ENCODE measurements at regions not wholly inside any gene's neighbourhood (a gene's known extent, or its start where the extent isn't known, plus 50 kb on each side); places are given as distances from the start of the nearest gene placed in this dataset.

DNA sequence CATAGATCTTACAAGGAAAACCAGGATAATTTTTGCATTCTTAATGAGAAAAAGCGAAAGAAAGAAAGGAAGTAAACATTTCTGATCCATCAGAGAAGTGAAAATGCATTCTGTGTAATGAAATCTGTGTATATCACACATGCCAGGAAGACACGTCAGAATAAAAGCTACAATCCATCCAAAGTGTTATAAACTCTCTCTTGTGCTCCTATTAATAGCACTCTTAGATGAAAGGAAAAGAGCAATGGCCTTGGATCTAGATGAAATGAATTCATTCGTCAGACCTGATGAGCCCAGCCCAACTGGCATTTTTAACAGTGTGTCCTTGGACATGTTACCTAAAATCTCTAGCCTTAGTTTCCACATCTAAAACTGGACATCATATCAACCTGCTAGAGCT lies 885.5 kb downstream of the CDH11 start:
- DNase-seq (ENCODE audit: low spot score) = no peak

GRCh38 chr16:64234200-64234599 lies 887.7 kb downstream of the CDH11 start:
- no peak for DNase-seq (ENCODE audit: low spot score)

- no peak for DNase-seq (ENCODE audit: low spot score)
These were observed 896.2 kb downstream of the CDH11 start for GRCh38 chr16:64225696-64226095.

DNA sequence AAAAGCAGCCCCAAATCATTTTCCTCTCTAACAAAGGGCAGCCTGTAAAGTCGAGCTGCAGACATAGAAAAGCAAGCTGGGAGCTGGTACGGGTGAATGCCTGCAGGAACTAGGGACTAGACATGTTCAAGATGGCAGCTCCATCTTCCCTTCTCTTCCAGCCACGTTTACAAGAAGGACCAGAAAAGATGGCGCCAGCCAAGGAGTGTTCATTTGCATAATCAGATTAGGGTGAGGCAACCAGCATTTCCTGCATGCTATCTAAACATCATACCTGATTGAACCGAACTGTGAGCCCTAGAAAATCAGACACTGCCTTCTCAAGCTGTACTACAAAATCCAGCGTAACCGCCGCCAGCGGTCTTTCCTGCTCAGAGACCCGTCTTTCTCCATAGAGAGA lies 896.8 kb downstream of the CDH11 start:
- no peak for DNase-seq (ENCODE audit: low spot score)

DNA sequence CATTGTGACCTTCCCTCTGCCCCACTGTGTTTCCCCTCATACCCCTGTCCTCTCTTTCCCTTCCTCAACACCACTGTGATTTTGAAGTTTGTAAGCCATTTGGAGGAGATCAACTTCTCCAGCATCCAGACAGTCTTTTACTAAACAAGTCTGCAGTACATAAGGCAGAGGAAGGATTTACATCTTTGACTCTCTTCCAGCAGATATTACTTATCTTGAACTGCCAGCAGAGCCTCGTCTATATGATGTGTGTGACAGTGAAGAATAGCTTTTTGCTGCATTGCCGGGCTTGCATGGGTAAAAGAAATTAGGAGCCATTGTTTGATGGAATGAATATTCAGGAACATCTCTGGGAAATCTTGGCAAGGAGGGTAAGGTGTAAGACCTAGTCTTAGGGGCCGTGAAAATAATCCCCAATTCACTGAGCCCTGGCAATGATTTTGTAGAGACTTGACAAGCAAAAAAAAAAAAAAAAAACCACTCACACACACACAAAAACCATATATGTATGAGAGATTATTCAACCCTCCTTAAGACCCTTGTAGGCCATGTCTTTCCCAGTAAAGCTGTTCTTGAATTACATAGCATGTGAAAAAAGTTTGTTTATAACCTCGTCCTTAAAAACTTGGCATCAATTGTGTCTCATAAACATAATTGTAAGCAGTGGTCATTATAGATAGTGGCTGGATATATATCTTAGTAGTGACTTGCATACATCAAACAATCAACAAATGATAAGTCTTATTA lies 903.9 kb downstream of the CDH11 start:
- no peak for DNase-seq (ENCODE audit: low spot score)

DNA sequence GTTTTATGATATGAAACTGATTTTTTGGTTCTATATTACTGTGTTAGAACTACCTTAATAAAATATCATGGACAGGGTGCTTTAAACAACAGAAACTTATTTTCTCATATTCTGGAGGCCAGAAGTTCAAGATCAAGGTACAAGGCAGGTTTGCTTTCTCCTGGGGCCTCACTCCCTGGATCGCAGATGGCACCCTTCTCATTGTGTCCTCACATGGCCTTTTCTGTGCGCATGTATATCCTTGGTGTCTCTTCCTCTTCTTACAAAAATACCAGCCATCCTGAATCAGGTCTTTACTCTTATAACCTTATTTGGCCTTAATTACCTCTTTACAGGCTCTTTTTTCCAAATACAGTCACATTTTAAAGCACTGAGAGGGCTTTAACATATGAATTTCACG lies 906.1 kb downstream of the CDH11 start:
- no peak for DNase-seq (ENCODE audit: low spot score)

GRCh38 chr16:64211331-64211730 lies 910.5 kb downstream of the CDH11 start:
- no peak for DNase-seq (ENCODE audit: low spot score)

GRCh38 chr16:64206862-64207261 lies 915.0 kb downstream of the CDH11 start:
- no peak for DNase-seq (ENCODE audit: low spot score)

DNA sequence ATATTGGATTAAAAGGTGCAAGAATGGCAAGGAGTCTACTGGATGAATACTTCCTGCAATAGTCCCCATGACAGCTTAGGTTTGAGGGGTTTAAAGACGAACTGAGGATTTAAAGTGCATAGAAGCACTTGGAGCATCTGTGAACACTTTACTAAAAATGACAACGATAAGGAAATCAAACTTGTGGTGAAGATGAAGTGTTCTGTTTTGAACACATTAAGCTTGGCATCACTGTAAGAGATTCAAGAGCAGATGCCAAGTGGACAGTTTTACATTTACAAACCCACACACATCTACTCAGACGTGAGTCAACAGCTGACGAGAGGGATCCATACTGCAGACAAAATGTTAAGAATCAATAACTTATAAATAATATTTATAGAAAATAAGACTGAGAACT lies 918.7 kb downstream of the CDH11 start:
- DNase-seq (ENCODE audit: low spot score) = no peak

DNA sequence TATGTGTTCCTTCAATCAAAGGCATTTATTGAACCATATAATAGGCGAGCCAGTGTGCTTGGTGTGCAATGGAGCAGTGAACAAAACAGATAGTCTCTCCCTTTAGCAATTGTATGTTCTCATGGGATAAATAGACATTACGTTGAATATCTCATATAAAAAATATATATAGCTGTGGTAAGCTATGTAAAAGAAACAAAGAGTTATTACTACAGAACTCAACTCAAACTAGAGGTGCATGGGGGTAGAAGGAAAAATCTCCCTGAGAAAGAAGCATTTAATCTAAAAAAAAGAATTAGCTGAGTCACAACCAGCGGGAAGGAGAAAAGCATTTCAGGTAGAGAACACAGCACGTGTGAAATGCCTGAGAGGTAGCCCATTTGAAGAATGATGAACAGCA lies 919.3 kb downstream of the CDH11 start:
- no peak for DNase-seq (ENCODE audit: low spot score)

GRCh38 chr16:64196444-64196843 lies 925.4 kb downstream of the CDH11 start:
- no peak for DNase-seq (ENCODE audit: low spot score)

DNA sequence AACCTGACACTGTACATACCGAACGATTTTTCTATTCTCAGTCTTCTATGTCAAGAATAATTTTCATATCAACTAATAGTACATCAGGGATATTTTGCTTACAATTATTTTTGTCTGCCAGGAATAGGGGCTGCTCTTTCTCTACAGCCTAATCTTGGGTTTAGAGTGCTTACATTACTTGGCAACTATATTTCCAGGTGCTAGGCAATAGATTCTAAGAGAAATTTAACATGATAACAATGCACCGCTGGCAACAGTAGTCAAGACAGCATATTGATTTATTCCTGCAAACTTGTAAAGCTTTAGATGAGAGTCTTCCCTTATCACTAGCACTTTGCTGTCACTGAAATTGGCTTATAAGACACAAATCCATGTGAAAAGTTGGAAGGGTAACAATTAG lies 935.9 kb downstream of the CDH11 start:
- DNase-seq (ENCODE audit: low spot score) = no peak

DNA sequence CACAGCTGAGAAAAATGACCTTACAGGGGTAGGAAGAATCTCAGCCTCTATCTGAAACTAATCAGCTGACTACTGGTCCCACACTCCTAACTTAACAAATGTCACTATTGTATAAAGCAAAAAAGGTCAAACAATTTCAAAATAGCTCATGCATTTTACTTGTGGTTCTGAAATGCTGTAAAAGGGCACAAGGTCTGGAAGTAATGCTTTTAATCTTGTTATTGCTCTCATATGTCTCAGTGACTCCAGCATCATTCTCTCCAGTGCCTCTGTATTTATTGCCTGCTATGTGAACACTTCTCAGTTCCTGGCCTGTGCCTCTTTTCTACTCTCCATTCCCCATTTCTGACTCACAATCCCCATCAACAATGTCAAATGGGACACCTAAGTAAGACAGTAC lies 937.7 kb downstream of the CDH11 start:
- no peak for DNase-seq (ENCODE audit: low spot score)

- DNase-seq (ENCODE audit: low spot score) = no peak
These were observed 938.9 kb downstream of the CDH11 start for GRCh38 chr16:64182985-64183384.

DNA sequence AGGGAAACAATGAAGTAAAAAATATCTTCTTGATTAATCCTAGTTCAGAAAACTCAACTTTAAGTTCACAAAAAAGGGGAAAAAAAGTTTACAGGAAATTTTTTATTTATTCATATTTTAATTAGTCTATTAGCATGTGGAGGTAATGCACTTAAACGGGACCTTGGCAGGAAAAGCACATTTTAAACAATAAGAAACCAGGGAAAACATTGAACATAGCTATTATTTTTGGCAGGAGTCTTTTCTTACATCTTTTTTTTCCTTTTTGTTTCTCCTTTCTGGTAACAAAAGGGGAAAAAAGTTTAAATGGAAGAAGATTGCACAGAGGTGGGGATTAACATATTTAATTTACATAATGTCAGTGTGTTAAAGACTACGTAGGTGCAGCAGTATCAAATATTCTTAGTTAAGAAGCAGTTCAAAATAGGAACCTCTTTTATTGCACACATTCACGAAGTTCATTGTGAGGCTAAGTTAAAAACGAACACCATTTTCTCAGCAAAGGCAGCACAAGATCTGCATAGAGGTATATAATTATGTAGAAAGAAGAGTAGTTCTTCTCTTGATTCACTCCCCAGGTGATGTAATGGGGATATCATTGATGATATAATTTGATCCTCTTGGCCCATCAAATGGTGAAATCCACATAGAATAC lies 940.5 kb downstream of the CDH11 start:
- DNase-seq (ENCODE audit: low spot score) = no peak

DNA sequence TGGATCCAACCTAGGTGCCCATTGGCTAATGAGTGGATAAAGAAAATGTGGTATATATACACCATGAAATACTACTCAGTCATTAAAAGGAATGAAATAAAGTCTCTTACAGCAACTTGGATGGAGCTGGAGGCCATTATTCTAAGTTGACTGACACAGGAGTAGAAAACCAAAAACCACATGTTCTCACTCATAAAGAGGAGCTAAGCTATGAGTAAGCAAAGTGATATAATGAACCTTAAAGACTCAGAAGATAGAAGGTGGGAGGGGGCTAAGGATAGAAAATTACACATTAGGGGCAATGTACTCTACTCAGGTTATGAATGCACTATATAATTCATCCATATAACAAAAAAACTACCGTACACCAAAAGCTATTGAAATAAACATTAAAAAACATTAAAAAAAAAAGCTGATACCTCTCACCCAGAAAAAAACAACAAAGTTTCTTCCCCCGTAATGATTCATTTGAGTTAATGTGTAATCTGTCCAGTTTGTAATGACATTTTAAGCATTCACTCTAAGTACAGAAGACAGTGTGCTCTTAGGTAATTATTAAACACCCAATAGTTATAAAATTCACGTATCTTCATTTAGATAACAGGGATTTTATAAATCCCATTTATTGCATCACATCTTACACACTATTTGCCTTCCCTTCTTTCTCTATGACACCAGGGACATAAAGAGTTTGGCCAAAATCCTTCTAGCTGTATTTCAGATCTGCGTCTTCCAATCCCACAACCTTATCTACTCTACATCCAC lies 941.5 kb downstream of the CDH11 start:
- DNase-seq (ENCODE audit: low spot score) = no peak

DNA sequence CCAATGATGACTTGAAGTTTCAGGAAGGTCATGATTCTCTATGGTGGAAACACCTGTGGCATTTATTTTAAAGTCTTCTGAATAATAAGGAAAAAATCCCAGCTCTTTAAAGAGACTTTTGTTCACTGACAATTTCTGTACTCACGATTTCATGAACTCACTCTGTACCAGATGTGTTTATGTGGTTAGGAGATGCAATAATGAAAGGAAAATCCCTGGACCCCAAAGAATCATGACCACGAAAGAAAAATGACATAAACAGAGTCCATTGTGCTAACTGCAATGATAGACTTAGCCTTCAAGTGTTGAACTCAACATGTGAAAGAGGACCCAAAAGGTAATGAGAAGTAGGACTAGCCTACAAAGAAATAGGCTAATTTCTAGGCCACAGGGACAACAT lies 947.5 kb downstream of the CDH11 start:
- DNase-seq (ENCODE audit: low spot score) = no peak

DNA sequence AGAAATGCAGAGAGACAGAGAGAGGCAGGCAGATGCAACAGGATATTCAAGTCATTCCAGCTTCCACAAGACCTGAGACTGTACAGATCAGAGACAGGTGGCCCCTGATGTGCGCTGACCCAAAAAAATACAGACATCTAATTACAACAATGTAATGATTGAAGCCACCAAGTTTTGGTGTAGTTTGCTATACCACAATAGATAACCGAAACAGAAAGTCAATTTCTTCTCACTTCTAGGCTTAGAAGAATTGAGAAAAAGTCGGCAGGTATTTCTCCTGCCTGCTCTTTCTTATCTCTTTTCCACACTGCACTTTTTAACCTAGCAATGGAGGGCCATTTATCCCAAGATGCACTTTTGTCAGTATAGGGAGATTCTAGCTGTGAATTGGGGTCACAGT lies 949.2 kb downstream of the CDH11 start:
- DNase-seq (ENCODE audit: low spot score) = no peak

DNA sequence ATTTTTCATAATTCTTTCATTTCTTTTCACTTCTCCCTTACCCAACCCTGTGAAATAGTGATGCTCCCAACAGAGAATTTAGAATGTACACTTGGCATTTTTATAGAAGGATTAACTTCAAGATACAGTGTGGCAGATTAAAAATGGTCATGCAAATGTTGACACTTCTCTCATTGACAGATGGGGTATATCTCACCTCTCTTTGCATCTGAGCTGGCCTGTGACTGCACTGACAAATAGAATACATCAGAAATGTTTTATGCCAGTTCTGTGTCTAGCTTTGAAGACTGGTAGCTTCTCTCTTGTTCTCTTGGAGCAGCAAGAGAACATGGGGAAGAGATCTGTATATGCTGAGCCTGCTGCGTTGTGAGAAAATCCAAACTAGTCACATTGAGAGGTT lies 949.6 kb downstream of the CDH11 start:
- no peak for DNase-seq (ENCODE audit: low spot score)

- no peak for DNase-seq (ENCODE audit: low spot score)
These were observed 950.2 kb downstream of the CDH11 start for GRCh38 chr16:64171632-64172031.

DNA sequence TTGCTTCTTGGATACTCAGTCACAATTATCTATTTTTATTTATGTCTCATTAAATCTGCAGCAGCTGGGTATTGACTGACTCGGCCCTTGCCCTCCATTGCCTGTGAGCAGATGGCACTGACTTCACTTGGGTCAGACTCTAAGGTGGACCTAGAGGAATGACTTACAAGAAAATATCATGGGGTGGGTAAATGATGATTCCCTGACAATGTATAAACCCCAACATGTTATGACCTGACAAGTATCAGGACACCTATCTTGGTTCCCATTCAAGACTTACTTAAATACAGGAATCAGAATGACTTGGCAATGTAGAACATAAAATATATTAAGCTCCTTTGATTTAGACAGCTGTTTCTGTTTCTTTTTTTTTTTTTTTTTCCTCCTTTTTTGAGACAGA lies 953.5 kb downstream of the CDH11 start:
- no peak for DNase-seq (ENCODE audit: low spot score)

GRCh38 chr16:64167936-64168335 lies 953.9 kb downstream of the CDH11 start:
- DNase-seq (ENCODE audit: low spot score) = no peak

DNA sequence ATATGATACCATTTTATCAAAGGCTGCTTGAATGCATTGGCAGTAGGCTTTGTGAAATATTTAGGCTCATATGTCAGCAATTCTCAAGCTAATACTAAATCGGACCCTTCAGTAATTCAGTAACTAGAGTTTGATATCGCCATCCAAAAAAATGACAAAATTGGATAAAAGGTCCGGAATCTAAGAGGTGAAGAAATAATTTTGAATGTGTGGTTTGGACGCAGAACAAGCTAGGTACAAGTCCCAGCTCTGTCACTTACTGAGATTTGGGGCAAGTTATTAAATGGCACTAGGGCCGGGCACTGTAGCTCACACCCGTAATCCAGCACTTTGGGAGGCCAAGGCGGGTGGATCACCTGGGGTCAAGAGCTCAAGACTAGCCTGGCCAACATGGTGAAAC lies 956.5 kb downstream of the CDH11 start:
- DNase-seq (ENCODE audit: low spot score) = no peak
